ENCODE measurements at regions not wholly inside any gene's neighbourhood (a gene's known extent, or its start where the extent isn't known, plus 50 kb on each side); places are given as distances from the start of the nearest gene placed in this dataset.

DNA sequence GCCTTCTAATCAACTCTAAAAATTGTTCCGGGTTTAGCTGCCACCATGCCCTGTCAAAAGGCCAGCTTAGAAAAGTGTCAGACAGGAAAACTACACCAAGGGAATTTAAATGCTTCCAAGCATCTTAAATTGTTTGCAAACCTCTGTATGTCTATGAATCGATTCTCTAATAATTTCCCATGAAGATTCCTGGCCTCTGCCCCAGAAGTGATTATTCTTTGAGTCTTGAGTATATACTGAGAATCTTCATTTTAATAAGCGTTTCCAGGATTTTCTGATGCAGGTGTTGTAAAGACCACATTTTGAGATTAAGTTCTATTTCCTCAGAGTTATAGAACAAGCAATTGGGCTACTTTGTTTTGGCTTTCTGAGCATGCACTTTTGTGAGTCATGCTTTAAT, 471.8 kb upstream of the JAG1 start:
- TF ChIP-seq, protein P1, sequence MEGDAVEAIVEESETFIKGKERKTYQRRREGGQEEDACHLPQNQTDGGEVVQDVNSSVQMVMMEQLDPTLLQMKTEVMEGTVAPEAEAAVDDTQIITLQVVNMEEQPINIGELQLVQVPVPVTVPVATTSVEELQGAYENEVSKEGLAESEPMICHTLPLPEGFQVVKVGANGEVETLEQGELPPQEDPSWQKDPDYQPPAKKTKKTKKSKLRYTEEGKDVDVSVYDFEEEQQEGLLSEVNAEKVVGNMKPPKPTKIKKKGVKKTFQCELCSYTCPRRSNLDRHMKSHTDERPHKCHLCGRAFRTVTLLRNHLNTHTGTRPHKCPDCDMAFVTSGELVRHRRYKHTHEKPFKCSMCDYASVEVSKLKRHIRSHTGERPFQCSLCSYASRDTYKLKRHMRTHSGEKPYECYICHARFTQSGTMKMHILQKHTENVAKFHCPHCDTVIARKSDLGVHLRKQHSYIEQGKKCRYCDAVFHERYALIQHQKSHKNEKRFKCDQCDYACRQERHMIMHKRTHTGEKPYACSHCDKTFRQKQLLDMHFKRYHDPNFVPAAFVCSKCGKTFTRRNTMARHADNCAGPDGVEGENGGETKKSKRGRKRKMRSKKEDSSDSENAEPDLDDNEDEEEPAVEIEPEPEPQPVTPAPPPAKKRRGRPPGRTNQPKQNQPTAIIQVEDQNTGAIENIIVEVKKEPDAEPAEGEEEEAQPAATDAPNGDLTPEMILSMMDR (IDR thresholded peaks at IDR 0.05) = no peak
- TF ChIP-seq POLR2A (IDR thresholded peaks at IDR 0.05) = no peak

Data from uterus (tissue), 2 donors.